ENCODE measurements at regions not wholly inside any gene's neighbourhood (a gene's known extent, or its start where the extent isn't known, plus 50 kb on each side); places are given as distances from the start of the nearest gene placed in this dataset.

DNA sequence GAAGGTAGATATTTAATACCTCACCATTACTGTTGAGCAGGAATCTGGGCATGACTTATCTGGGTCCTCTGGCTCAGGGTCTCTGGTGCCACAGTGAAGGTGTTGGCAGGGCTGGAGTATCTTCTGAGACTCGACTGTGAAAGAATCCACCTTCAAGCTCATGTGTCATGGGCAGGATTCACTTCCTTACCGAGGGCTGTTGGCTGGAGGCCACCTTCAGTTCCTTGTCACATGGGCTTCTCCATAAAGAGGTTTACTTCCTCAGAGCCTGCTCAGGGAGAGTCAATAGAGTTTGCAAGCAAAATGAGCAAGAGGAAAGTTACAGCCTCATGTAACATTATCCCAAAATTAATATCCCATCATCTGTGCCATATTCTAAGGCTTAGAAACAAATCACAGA is 459.5 kb downstream of the NR2F2 start:
- TF ChIP-seq EP300 (IDR thresholded peaks at IDR 0.05) (no peak), POLR2A (IDR thresholded peaks at IDR 0.05) (no peak)
- TF ChIP-seq, protein P1, sequence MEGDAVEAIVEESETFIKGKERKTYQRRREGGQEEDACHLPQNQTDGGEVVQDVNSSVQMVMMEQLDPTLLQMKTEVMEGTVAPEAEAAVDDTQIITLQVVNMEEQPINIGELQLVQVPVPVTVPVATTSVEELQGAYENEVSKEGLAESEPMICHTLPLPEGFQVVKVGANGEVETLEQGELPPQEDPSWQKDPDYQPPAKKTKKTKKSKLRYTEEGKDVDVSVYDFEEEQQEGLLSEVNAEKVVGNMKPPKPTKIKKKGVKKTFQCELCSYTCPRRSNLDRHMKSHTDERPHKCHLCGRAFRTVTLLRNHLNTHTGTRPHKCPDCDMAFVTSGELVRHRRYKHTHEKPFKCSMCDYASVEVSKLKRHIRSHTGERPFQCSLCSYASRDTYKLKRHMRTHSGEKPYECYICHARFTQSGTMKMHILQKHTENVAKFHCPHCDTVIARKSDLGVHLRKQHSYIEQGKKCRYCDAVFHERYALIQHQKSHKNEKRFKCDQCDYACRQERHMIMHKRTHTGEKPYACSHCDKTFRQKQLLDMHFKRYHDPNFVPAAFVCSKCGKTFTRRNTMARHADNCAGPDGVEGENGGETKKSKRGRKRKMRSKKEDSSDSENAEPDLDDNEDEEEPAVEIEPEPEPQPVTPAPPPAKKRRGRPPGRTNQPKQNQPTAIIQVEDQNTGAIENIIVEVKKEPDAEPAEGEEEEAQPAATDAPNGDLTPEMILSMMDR (IDR thresholded peaks at IDR 0.05), result no peak

Measured in tibial nerve (tissue), 4 donors.